B cell (primary cell): ENCODE measurements at regions not wholly inside any gene's neighbourhood (a gene's known extent, or its start where the extent isn't known, plus 50 kb on each side); places are given as distances from the start of the nearest gene placed in this dataset.

ENCODE experiments used
- ATAC-seq: fragments of 200-7000 bp; cut with Tn5 transposase; one replicate; pipeline ENCODE4 v1.10.0; 2021; ENCODE audit warnings: low read depth, mild to moderate bottlenecking, moderate number of reproducible peaks, moderate library complexity
- CTCF ChIA-PET: fragments of 350-600 bp; sonication (Branson Sonifier 250); formaldehyde crosslinking; loops from one replicate; lab custom pipeline; 2021; ENCODE audit warnings: antibody characterized with exemption, inconsistent platforms; lab: Charles Lee
- POLR2A ChIA-PET: fragments of 350-600 bp; sonication (Branson Sonifier 250); formaldehyde crosslinking; loops from one replicate; lab custom pipeline; 2021; ENCODE audit warnings: antibody characterized with exemption; lab: Charles Lee
- DNase-seq: peaks from one replicate; pipeline ENCODE4 v3.0.0; 2013
- H2AFZ ChIP-seq: 2 replicates; pipeline ENCODE4 v1.6.1; 2012; ENCODE audit warnings: mild to moderate bottlenecking, low read depth, low read length; ENCODE audit not compliant: insufficient read depth, poor library complexity, severe bottlenecking
- H3K27ac ChIP-seq, 2 donors: 1 replicate in 1 of 2; 2 replicates in 1 of 2; pipeline ENCODE4 v1.5.1; 2012 to 2013; ENCODE audit warnings: low read length in 2 of 2, mild to moderate bottlenecking in 2 of 2, moderate library complexity in 1 of 2
- H3K27me3 ChIP-seq, 4 experiments: fragments of 200-600 bp in 1 of 4; sonication (generic) in 1 of 4; replicated peaks in 1 of 4; 1 replicate in 2 of 4; 2 replicates in 2 of 4; pipeline versions ENCODE4 v1.6.1 to v1.7.0; 2013 to 2016; ENCODE audit warnings: low read length in 3 of 4, mild to moderate bottlenecking in 2 of 4, mixed read lengths in 1 of 4, moderate library complexity in 1 of 4; ENCODE audit not compliant: insufficient read depth in 4 of 4, control insufficient read depth in 3 of 4; ENCODE audit errors: control extremely low read depth in 1 of 4
- H3K36me3 ChIP-seq, 2 experiments: replicated peaks in 1 of 2; 1 replicate in 1 of 2; 2 replicates in 1 of 2; pipeline versions ENCODE4 v1.6.1 to v1.7.1; 2013; ENCODE audit warnings: low read length in 1 of 2; ENCODE audit not compliant: insufficient read depth in 2 of 2, control insufficient read depth in 1 of 2; ENCODE audit errors: control extremely low read depth in 1 of 2, extremely low read depth in 1 of 2
- H3K4me1 ChIP-seq, 2 donors: fragments of 200-600 bp in 1 of 2; sonication (generic) in 1 of 2; 1 replicate in 1 of 2; 2 replicates in 1 of 2; pipeline versions ENCODE4 v1.5.1 to v1.6.1; 2013 to 2017; ENCODE audit warnings: low read length in 2 of 2; ENCODE audit not compliant: control insufficient read depth in 2 of 2, insufficient read depth in 2 of 2
- H3K4me2 ChIP-seq: replicated peaks from 2 replicates; pipeline ENCODE3; 2012; ENCODE audit warnings: mild to moderate bottlenecking, low read depth, low read length; ENCODE audit not compliant: poor library complexity, severe bottlenecking
- H3K4me3 ChIP-seq, 5 experiments: fragments of 200-600 bp in 1 of 5; sonication (generic) in 1 of 5; 1 replicate in 3 of 5; 2 replicates in 2 of 5; pipeline versions ENCODE4 v1.5.1 to v1.7.0; 2011 to 2016; ENCODE audit warnings: low read length in 4 of 5, mild to moderate bottlenecking in 4 of 5, low read depth in 2 of 5, control low read depth in 1 of 5, moderate library complexity in 1 of 5; ENCODE audit not compliant: insufficient read depth in 1 of 5; ENCODE audit errors: control extremely low read depth in 1 of 5, extremely low read depth in 1 of 5
- H3K79me2 ChIP-seq: fragments of 200-600 bp; sonication (generic); one replicate; pipeline ENCODE4 v1.6.0; 2016; ENCODE audit warnings: low read length; ENCODE audit not compliant: control insufficient read depth, insufficient read depth
- H3K9ac ChIP-seq: fragments of 200-600 bp; sonication (generic); 2 replicates; pipeline ENCODE4 v1.6.1; 2017; ENCODE audit warnings: mild to moderate bottlenecking, low read length, moderate library complexity
- H3K9me3 ChIP-seq, 3 donors: one replicate each; pipeline versions ENCODE4 v1.6.1 to v1.7.1; 2013; ENCODE audit warnings: low read length in 2 of 3; ENCODE audit not compliant: control insufficient read depth in 2 of 3, insufficient read depth in 1 of 3; ENCODE audit errors: control extremely low read depth in 1 of 3
- H4K20me1 ChIP-seq: 2 replicates; pipeline ENCODE4 v1.6.0; 2012; ENCODE audit warnings: mild to moderate bottlenecking, low read length; ENCODE audit not compliant: insufficient read depth, control insufficient read depth, poor library complexity, severe bottlenecking
- H3K27ac Mint-ChIP-seq: one replicate; pipeline ENCODE4 v1.8.0; 2021; ENCODE audit warnings: mixed read lengths
- H3K27me3 Mint-ChIP-seq: one replicate; pipeline ENCODE4 v1.8.0; 2021; ENCODE audit warnings: mixed read lengths
- H3K4me1 Mint-ChIP-seq: one replicate; pipeline ENCODE4 v1.8.0; 2021; ENCODE audit warnings: mixed read lengths
- H3K4me3 Mint-ChIP-seq: one replicate; pipeline ENCODE4 v1.8.0; 2021; ENCODE audit warnings: mixed read lengths
- H3K9me3 Mint-ChIP-seq: one replicate; pipeline ENCODE4 v1.8.0; 2022; ENCODE audit warnings: mixed read lengths; ENCODE audit not compliant: insufficient read depth
- CTCF ChIP-seq: fragments of 200-600 bp; IDR thresholded peaks from one replicate; pipeline ENCODE4 v1.8.0; 2022; ENCODE audit warnings: antibody characterized with exemption, mild to moderate bottlenecking
- EZH2 ChIP-seq: IDR thresholded peaks from 2 replicates; pipeline ENCODE4 v1.6.1; 2012; ENCODE audit warnings: borderline replicate concordance, low read depth, mild to moderate bottlenecking, moderate library complexity, low read length; ENCODE audit not compliant: insufficient read depth, poor library complexity, severe bottlenecking
- WGBS: methylation state at CpG from one replicate; pipeline ENCODE4 v1.1.5; 2013; ENCODE audit warnings: missing lambda C conversion rate; ENCODE audit not compliant: insufficient coverage; 5-methylcytosine and 5-hydroxymethylcytosine counted together
- intact Hi-C: fragments of 100-400 bp; cut with micrococcal nuclease; formaldehyde crosslinking; loops from one replicate; pipeline ENCODE4 v1.10.0; 2022

- no peak overlapping the region for H2AFZ ChIP-seq
- POLR2A ChIA-PET: no interaction called here
- H3K4me3 Mint-ChIP-seq: no peak overlapping the region
- no peaks in the 10 kb centered on the region for H3K27me3 Mint-ChIP-seq
- H3K27ac ChIP-seq: no peak overlapping the region
- no peaks in the 10 kb centered on the region for H3K4me1 Mint-ChIP-seq
- peaks cover 3% of the 10 kb centered on the region for H3K9me3 Mint-ChIP-seq
- 83% methylated on average over 5 of the region's 10 CpGs for WGBS
- no peak for TF ChIP-seq EZH2
- TF ChIP-seq CTCF: no peak
- H3K9ac ChIP-seq: no peak overlapping the region
- no peaks in the 10 kb centered on the region for H3K4me1 ChIP-seq
- no peaks in the 10 kb centered on the region for H3K79me2 ChIP-seq
- no peak for DNase-seq
- H4K20me1 ChIP-seq: no peaks in the 10 kb centered on the region
- H3K9me3 ChIP-seq: peaks cover 0 to 5% (median 0%) of the 10 kb centered on the region in 3 donors
- no peaks in the 10 kb centered on the region for H3K36me3 ChIP-seq
- no peak overlapping the region for H3K4me3 ChIP-seq
- ATAC-seq: no peak
- no peak overlapping the region for H3K4me2 ChIP-seq
- no peaks in the 10 kb centered on the region for H3K27me3 ChIP-seq
- CTCF ChIA-PET: no interaction called here
- H3K27ac Mint-ChIP-seq: no peak overlapping the region
- intact Hi-C loops: no loop called here
Observed at GRCh38 chr10:121654021-121654545, 55.8 kb upstream of the FGFR2 start.

- ATAC-seq (no peak), DNase-seq (no peak)
- Histone ChIP-seq H3K4me3 (no peak overlapping the region), H3K9ac (no peak overlapping the region), H3K79me2 (no peaks in the 10 kb centered on the region), H3K4me2 (no peak overlapping the region), H3K4me1 (no peaks in the 10 kb centered on the region), H4K20me1 (no peaks in the 10 kb centered on the region), H3K27ac (no peak overlapping the region), H3K27me3 (no peaks in the 10 kb centered on the region), H3K36me3 (no peaks in the 10 kb centered on the region), H2AFZ (no peak overlapping the region), H3K9me3 (peaks cover 0 to 6% (median 0%) of the 10 kb centered on the region in 3 donors)
- Mint-ChIP-seq H3K27me3 (peaks cover 2% of the 10 kb centered on the region), H3K4me1 (no peaks in the 10 kb centered on the region), H3K4me3 (no peak overlapping the region), H3K9me3 (peaks cover 3% of the 10 kb centered on the region), H3K27ac (no peak overlapping the region)
- WGBS: 90% methylated on average over 4 of the region's 8 CpGs
- ChIA-PET POLR2A (no interaction called here), CTCF (no interaction called here)
- TF ChIP-seq CTCF (no peak), EZH2 (no peak)
- intact Hi-C loops: no loop called here
Observed at GRCh38 chr10:121653608-121654007, 55.4 kb upstream of the FGFR2 start.
